Endothelial cell of umbilical vein (primary cell): ENCODE measurements at regions not wholly inside any gene's neighbourhood (a gene's known extent, or its start where the extent isn't known, plus 50 kb on each side); places are given as distances from the start of the nearest gene placed in this dataset.

ENCODE experiments used
- EZH2 ChIP-seq: IDR thresholded peaks from 2 replicates; pipeline ENCODE4 v1.6.1; 2012; ENCODE audit warnings: borderline replicate concordance, low read depth, mild to moderate bottlenecking, moderate library complexity, low read length, inconsistent platforms; ENCODE audit not compliant: severe bottlenecking
- FOS ChIP-seq: IDR thresholded peaks from 2 replicates; pipeline ENCODE4 v1.6.1; 2011; ENCODE audit warnings: mild to moderate bottlenecking, low read length, moderate library complexity, borderline replicate concordance; ENCODE audit not compliant: insufficient read depth
- GATA2 ChIP-seq: IDR thresholded peaks from 2 replicates; pipeline ENCODE4 v1.7.0; 2011; ENCODE audit warnings: low read depth, mild to moderate bottlenecking, moderate library complexity, mixed read lengths, low read length; ENCODE audit not compliant: insufficient read length, insufficient read depth
- JUN ChIP-seq: IDR thresholded peaks from 2 replicates; pipeline ENCODE4 v1.6.1; 2011; ENCODE audit warnings: borderline replicate concordance, low read depth; ENCODE audit not compliant: insufficient read length, insufficient read depth
- MYC ChIP-seq: IDR thresholded peaks from one replicate; pipeline ENCODE4 v1.6.1; 2011; ENCODE audit warnings: mild to moderate bottlenecking, low read depth, low read length
- POLR2A ChIP-seq: IDR thresholded peaks from 2 replicates; pipeline ENCODE4 v1.6.1; 2012; ENCODE audit warnings: low read depth, mild to moderate bottlenecking, control low read depth, low read length
- POLR2AphosphoS5 ChIP-seq: IDR thresholded peaks from 2 replicates; pipeline ENCODE4 v1.6.1; 2012; ENCODE audit warnings: low read depth, mild to moderate bottlenecking, control low read depth, low read length, moderate library complexity; ENCODE audit not compliant: insufficient read depth
- TF ChIP-seq, protein P1 (sequence below), 2 donors: IDR thresholded peaks; 1 replicate in 1 of 2; 2 replicates in 1 of 2; pipeline ENCODE4 v1.5.1; 2011; ENCODE audit warnings: low read length in 2 of 2, mild to moderate bottlenecking in 2 of 2, moderate library complexity in 2 of 2, control low read depth in 1 of 2, inconsistent platforms in 1 of 2, low read depth in 1 of 2; ENCODE audit not compliant: insufficient read depth in 1 of 2; ENCODE audit errors: extremely low read depth in 1 of 2
- TF ChIP-seq, protein P2 (sequence below): IDR thresholded peaks from 2 replicates; pipeline ENCODE4 v1.6.1; 2011; ENCODE audit not compliant: insufficient read depth, insufficient read length

DNA sequence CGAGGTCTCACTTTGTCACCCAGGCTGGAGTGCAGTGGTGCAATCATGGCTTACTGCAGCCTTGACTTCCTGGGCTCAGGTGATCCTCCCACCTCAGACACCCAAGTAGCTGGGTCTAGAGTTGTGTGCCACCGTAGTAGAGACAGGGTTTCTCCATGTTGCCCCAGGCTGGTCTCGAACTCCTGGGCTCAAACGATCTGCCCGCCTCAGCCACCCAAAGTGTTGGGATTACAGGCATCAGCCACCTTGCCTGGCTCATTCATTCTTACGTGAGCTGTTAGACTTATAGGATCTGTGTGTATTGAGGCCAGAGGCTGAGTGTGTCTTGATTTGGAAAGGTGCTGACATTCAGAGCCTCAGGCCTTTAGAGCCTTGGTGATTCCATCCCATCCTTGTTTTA lies 128.1 kb downstream of the SLC25A47 start:
- no peak for TF ChIP-seq POLR2AphosphoS5
- no peak for TF ChIP-seq POLR2A
- TF ChIP-seq EZH2: no peak
- no peak for TF ChIP-seq MYC
- TF ChIP-seq, protein P1, sequence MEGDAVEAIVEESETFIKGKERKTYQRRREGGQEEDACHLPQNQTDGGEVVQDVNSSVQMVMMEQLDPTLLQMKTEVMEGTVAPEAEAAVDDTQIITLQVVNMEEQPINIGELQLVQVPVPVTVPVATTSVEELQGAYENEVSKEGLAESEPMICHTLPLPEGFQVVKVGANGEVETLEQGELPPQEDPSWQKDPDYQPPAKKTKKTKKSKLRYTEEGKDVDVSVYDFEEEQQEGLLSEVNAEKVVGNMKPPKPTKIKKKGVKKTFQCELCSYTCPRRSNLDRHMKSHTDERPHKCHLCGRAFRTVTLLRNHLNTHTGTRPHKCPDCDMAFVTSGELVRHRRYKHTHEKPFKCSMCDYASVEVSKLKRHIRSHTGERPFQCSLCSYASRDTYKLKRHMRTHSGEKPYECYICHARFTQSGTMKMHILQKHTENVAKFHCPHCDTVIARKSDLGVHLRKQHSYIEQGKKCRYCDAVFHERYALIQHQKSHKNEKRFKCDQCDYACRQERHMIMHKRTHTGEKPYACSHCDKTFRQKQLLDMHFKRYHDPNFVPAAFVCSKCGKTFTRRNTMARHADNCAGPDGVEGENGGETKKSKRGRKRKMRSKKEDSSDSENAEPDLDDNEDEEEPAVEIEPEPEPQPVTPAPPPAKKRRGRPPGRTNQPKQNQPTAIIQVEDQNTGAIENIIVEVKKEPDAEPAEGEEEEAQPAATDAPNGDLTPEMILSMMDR (IDR thresholded peaks at IDR 0.05; ENCODE audit: extremely low read depth in 1 of 2, insufficient read depth in 1 of 2, low read depth in 1 of 2, low read length in 2 of 2): no peak
- TF ChIP-seq, protein P2, sequence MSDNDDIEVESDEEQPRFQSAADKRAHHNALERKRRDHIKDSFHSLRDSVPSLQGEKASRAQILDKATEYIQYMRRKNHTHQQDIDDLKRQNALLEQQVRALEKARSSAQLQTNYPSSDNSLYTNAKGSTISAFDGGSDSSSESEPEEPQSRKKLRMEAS: no peak
- TF ChIP-seq JUN: no peak
- no peak for TF ChIP-seq FOS
- no peak for TF ChIP-seq GATA2
